GM21529 (cell line): ENCODE measurements at regions not wholly inside any gene's neighbourhood (a gene's known extent, or its start where the extent isn't known, plus 50 kb on each side); places are given as distances from the start of the nearest gene placed in this dataset.

Experiments used
- ATAC-seq: cut with Tn5 transposase; IDR thresholded peaks from one replicate; pipeline ENCODE4 v1.9.1; 2021; ENCODE audit not compliant: unreplicated experiment

GRCh38 chr5:105977163-105977562 lies 1693.6 kb downstream of the EFNA5 start:
- no peak for ATAC-seq

- ATAC-seq, result no peak
Observed at GRCh38 chr5:105970919-105971318, 1699.8 kb downstream of the EFNA5 start.

- no peak for ATAC-seq
Observed at GRCh38 chr5:105968981-105969380, 1701.8 kb downstream of the EFNA5 start.

GRCh38 chr5:105963696-105964255 lies 1707.0 kb downstream of the EFNA5 start:
- ATAC-seq, result no peak

- ATAC-seq, result no peak
Observed at GRCh38 chr5:105961572-105961971, 1709.2 kb downstream of the EFNA5 start.

GRCh38 chr5:105956456-105957196 lies 1714.1 kb downstream of the EFNA5 start:
- no peak for ATAC-seq

- no peak for ATAC-seq
Observed at GRCh38 chr5:105954341-105954740, 1716.4 kb downstream of the EFNA5 start.

GRCh38 chr5:105953616-105954015 lies 1717.1 kb downstream of the EFNA5 start:
- ATAC-seq, result no peak

GRCh38 chr5:105952875-105953274 lies 1717.9 kb downstream of the EFNA5 start:
- no peak for ATAC-seq

- no peak for ATAC-seq
Observed at GRCh38 chr5:105947461-105947860, 1723.3 kb downstream of the EFNA5 start.

- ATAC-seq, result no peak
Observed at GRCh38 chr5:105945203-105945972, 1725.3 kb downstream of the EFNA5 start.

GRCh38 chr5:105940181-105940580 lies 1730.6 kb downstream of the EFNA5 start:
- ATAC-seq, result no peak

- no peak for ATAC-seq
Observed at GRCh38 chr5:105934171-105934570, 1736.6 kb downstream of the EFNA5 start.

GRCh38 chr5:105931881-105932421 lies 1738.8 kb downstream of the EFNA5 start:
- no peak for ATAC-seq

GRCh38 chr5:105929858-105930257 lies 1740.9 kb downstream of the EFNA5 start:
- no peak for ATAC-seq

GRCh38 chr5:105924366-105924765 lies 1746.4 kb downstream of the EFNA5 start:
- ATAC-seq, result no peak

- ATAC-seq, result no peak
Observed at GRCh38 chr5:105922574-105922973, 1748.2 kb downstream of the EFNA5 start.

- no peak for ATAC-seq
Observed at GRCh38 chr5:105922080-105922479, 1748.7 kb downstream of the EFNA5 start.

- no peak for ATAC-seq
Observed at GRCh38 chr5:105917189-105917588, 1753.5 kb downstream of the EFNA5 start.

- no peak for ATAC-seq
Observed at GRCh38 chr5:105907016-105907415, 1763.7 kb downstream of the EFNA5 start.

GRCh38 chr5:105905392-105905791 lies 1765.3 kb downstream of the EFNA5 start:
- ATAC-seq, result no peak

GRCh38 chr5:105903069-105903468 lies 1767.7 kb downstream of the EFNA5 start:
- no peak for ATAC-seq
